ENCODE measurements at regions not wholly inside any gene's neighbourhood (a gene's known extent, or its start where the extent isn't known, plus 50 kb on each side); places are given as distances from the start of the nearest gene placed in this dataset.
"Not testable (repeated sequence)": the region's sequence is repeated elsewhere in the genome, so short reads cannot be mapped to it uniquely, and the experiment has no call there.

- Histone ChIP-seq H3K9me3 (no peaks in the 10 kb centered on the region), H3K36me3 (no peaks in the 10 kb centered on the region), H3K4me3 (ENCODE audit: low read depth, low read length) (no peak overlapping the region), H3K27me3 (no peaks in the 10 kb centered on the region), H3K4me1 (no peaks in the 10 kb centered on the region)
- no peak for DNase-seq
- no peak for TF ChIP-seq CTCF (IDR thresholded peaks at IDR 0.05; ENCODE audit: low read depth, low read length)
Measured at GRCh38 chr6:97778290-97779038, 495.4 kb upstream of the MMS22L start.

GRCh38 chr6:97779039-97779766 is 496.2 kb upstream of the MMS22L start:
- H3K4me1 ChIP-seq; H3K36me3 ChIP-seq; H3K27me3 ChIP-seq; H3K9me3 ChIP-seq; DNase-seq; H3K4me3 ChIP-seq (ENCODE audit: low read depth, low read length): not testable (repeated sequence)

- Histone ChIP-seq H3K36me3 (no peaks in the 10 kb centered on the region), H3K27me3 (no peaks in the 10 kb centered on the region), H3K9me3 (no peaks in the 10 kb centered on the region), H3K4me1 (no peaks in the 10 kb centered on the region), H3K4me3 (ENCODE audit: low read depth, low read length) (no peak overlapping the region)
- DNase-seq: no peak
- TF ChIP-seq CTCF (IDR thresholded peaks at IDR 0.05; ENCODE audit: low read depth, low read length): no peak
Measured at GRCh38 chr6:97790926-97791590, 508.0 kb upstream of the MMS22L start.

- no peak for DNase-seq
- Histone ChIP-seq H3K27me3 (no peaks in the 10 kb centered on the region), H3K9me3 (no peaks in the 10 kb centered on the region), H3K36me3 (no peaks in the 10 kb centered on the region), H3K4me1 (no peaks in the 10 kb centered on the region), H3K4me3 (ENCODE audit: low read depth, low read length) (no peak overlapping the region)
- TF ChIP-seq CTCF (IDR thresholded peaks at IDR 0.05; ENCODE audit: low read depth, low read length): no peak
Measured at GRCh38 chr6:97805596-97805995, 522.6 kb upstream of the MMS22L start.

GRCh38 chr6:97812940-97813339 is 529.9 kb upstream of the MMS22L start:
- H3K27me3 ChIP-seq: 0 out of 2 replicates have a peak, but pooled peaks cover 3% of the 10 kb centered on the region
- no peaks in the 10 kb centered on the region for H3K36me3 ChIP-seq
- H3K9me3 ChIP-seq: no peaks in the 10 kb centered on the region
- DNase-seq: no peak
- no peak for TF ChIP-seq CTCF (IDR thresholded peaks at IDR 0.05; ENCODE audit: low read depth, low read length)
- no peak overlapping the region for H3K4me3 ChIP-seq (ENCODE audit: low read depth, low read length)
- H3K4me1 ChIP-seq: no peaks in the 10 kb centered on the region

GRCh38 chr6:97813889-97814567 is 531.0 kb upstream of the MMS22L start:
- DNase-seq: no peak
- Histone ChIP-seq H3K27me3 (0 out of 2 replicates have a peak, but pooled peaks cover 3% of the 10 kb centered on the region), H3K36me3 (no peaks in the 10 kb centered on the region), H3K4me3 (ENCODE audit: low read depth, low read length) (no peak overlapping the region), H3K4me1 (no peaks in the 10 kb centered on the region), H3K9me3 (no peaks in the 10 kb centered on the region)
- TF ChIP-seq CTCF (IDR thresholded peaks at IDR 0.05; ENCODE audit: low read depth, low read length): no peak
